ENCODE measurements at regions not wholly inside any gene's neighbourhood (a gene's known extent, or its start where the extent isn't known, plus 50 kb on each side); places are given as distances from the start of the nearest gene placed in this dataset.
A peak's percentile ranks its signal among the peaks of the same experiment; 100 is the strongest.

GRCh38 chr9:134541097-134541747, 100.4 kb upstream of the COL5A1 start:
- no peak overlapping the region for H3K4me3 ChIP-seq (ENCODE audit: low read length)
- no peak for DNase-seq (ENCODE audit: low read depth)
- no peak for TF ChIP-seq CTCF (conservative IDR thresholded peaks at IDR 0.05; ENCODE audit: low read length)

GRCh38 chr9:134544388-134545214, 97.0 kb upstream of the COL5A1 start:
- TF ChIP-seq CTCF (conservative IDR thresholded peaks at IDR 0.05; ENCODE audit: low read length): no peak
- H3K4me3 ChIP-seq (ENCODE audit: low read length): no peak overlapping the region
- DNase-seq (ENCODE audit: low read depth): peak; percentile 76

- no peak overlapping the region for H3K4me3 ChIP-seq (ENCODE audit: low read length)
- TF ChIP-seq CTCF (conservative IDR thresholded peaks at IDR 0.05; ENCODE audit: low read length): no peak
- peak; percentile 80 for DNase-seq (ENCODE audit: low read depth)
These were observed 96.4 kb upstream of the COL5A1 start for GRCh38 chr9:134545215-134545542.

GRCh38 chr9:134545543-134546245, 95.9 kb upstream of the COL5A1 start:
- TF ChIP-seq CTCF (conservative IDR thresholded peaks at IDR 0.05; ENCODE audit: low read length): no peak
- DNase-seq (ENCODE audit: low read depth): peak; percentile 96
- H3K4me3 ChIP-seq (ENCODE audit: low read length): peak overlapping the region; percentile 49

- H3K4me3 ChIP-seq (ENCODE audit: low read length): peak overlapping the region; percentile 49
- peak; percentile 94 for DNase-seq (ENCODE audit: low read depth)
- no peak for TF ChIP-seq CTCF (conservative IDR thresholded peaks at IDR 0.05; ENCODE audit: low read length)
These were observed 95.3 kb upstream of the COL5A1 start for GRCh38 chr9:134546246-134546731.

GRCh38 chr9:134546746-134547145, 94.9 kb upstream of the COL5A1 start:
- no peak overlapping the region for H3K4me3 ChIP-seq (ENCODE audit: low read length)
- no peak for TF ChIP-seq CTCF (conservative IDR thresholded peaks at IDR 0.05; ENCODE audit: low read length)
- no peak for DNase-seq (ENCODE audit: low read depth)

Measured in AG10803 (cell line).